AG04450 (cell line): ENCODE measurements at regions not wholly inside any gene's neighbourhood (a gene's known extent, or its start where the extent isn't known, plus 50 kb on each side); places are given as distances from the start of the nearest gene placed in this dataset.
"Not testable (repeated sequence)": the region's sequence is repeated elsewhere in the genome, so short reads cannot be mapped to it uniquely, and the experiment has no call there.

ENCODE experiments used
- CTCF ChIA-PET: fragments of 300-600, 350-600 bp; formaldehyde crosslinking; extraction: SDS; loops from one replicate; lab custom pipeline; 2022; ENCODE audit warnings: antibody characterized with exemption, inconsistent platforms; lab: Charles Lee
- POLR2A ChIA-PET: fragments of 350-600 bp; formaldehyde crosslinking; extraction: SDS; loops from one replicate; lab custom pipeline; 2021; ENCODE audit warnings: antibody characterized with exemption, inconsistent platforms; lab: Yijun Ruan, JAX
- DNase-seq: peaks from one replicate; pipeline ENCODE4 v3.0.0-alpha.2; 2011; ENCODE audit warnings: low read depth, low spot score
- H3K27ac ChIP-seq: one replicate; pipeline ENCODE4 v1.5.1; 2012; ENCODE audit warnings: low read depth, low read length, control low read depth
- H3K27me3 ChIP-seq: one replicate; pipeline ENCODE4 v1.6.0; 2012; ENCODE audit warnings: low read length; ENCODE audit not compliant: control insufficient read depth, insufficient read depth
- H3K4me3 ChIP-seq: 2 replicates; pipeline ENCODE4 v1.5.1; 2011; ENCODE audit warnings: mild to moderate bottlenecking, low read depth, low read length, control low read depth
- H3K9me3 ChIP-seq: 2 replicates; pipeline ENCODE4 v1.5.1; 2012; ENCODE audit warnings: low read length; ENCODE audit not compliant: control insufficient read depth, insufficient read depth
- TF ChIP-seq, protein P1 (sequence below): IDR thresholded peaks from 2 replicates; pipeline ENCODE4 v1.5.1; 2011; ENCODE audit warnings: low read depth, low read length, control low read depth, inconsistent platforms

DNA sequence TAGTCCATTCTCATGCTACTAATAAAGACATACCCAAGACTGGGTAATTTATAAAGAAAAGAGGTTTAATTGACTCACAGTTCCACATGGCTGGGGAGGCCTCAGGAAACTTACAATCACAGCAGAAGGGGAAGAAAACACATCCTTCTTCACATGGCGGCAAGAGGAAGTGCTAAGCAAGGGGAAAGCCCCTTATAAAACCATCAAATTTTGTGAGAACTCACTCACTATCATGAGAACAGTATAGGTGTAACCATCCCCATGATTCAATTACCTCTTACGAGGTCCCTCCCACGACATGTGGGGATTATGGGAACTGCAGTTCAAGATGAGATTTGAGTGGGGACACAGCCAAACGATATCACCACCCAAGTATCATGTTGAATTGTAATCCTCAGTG, 52.7 kb upstream of the FOXO6 start:
- H3K27ac ChIP-seq, H3K4me3 ChIP-seq, POLR2A ChIA-PET, H3K9me3 ChIP-seq, CTCF ChIA-PET, DNase-seq: not testable (repeated sequence)
- peaks cover 11% of the 10 kb centered on the region for H3K27me3 ChIP-seq

DNA sequence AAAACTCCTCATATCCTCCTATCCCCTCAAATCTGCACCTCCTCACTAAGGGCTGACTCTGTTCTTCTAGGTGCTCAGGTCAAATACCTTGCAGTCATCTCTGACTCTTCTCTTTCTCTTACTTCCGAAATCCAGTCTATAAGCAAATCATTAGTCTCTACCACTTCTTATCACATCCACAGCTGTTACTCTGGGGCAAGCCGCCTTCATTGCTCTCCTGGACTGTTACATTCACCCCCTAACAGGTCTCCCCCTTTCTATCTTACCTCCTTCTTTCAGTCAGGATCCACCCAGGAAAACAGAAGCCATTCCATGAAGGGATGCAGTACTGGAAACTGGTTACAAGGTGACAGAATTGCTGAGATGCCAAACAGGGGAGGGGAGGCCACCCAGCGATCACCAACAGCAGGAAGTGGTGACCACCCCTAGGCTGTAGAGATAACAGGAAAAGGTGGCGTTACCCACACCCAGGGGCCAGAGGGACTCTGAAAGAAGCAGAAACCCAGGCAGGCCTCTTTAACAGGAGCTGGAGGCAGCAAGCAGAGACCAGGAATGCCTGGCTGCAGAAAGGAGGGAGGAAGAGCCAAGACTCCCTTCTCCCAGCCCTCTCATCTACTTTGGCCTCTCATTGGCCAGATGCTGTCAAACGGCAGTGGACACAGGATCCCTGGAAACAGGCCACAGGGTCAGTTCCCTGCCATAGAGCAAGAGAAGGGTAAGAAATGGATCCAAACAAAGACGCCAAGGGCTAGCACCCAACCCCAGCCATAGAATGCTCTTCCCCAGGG, 55.5 kb upstream of the FOXO6 start:
- ChIA-PET CTCF (interaction anchor here (1.5 to 1.6 kb wide), 2 partner anchors 23 to 112 kb away, joined by 5 read pairs; no protein-coding TSS in a partner anchor), POLR2A (no interaction called here)
- DNase-seq, result no peak
- TF ChIP-seq, protein P1, sequence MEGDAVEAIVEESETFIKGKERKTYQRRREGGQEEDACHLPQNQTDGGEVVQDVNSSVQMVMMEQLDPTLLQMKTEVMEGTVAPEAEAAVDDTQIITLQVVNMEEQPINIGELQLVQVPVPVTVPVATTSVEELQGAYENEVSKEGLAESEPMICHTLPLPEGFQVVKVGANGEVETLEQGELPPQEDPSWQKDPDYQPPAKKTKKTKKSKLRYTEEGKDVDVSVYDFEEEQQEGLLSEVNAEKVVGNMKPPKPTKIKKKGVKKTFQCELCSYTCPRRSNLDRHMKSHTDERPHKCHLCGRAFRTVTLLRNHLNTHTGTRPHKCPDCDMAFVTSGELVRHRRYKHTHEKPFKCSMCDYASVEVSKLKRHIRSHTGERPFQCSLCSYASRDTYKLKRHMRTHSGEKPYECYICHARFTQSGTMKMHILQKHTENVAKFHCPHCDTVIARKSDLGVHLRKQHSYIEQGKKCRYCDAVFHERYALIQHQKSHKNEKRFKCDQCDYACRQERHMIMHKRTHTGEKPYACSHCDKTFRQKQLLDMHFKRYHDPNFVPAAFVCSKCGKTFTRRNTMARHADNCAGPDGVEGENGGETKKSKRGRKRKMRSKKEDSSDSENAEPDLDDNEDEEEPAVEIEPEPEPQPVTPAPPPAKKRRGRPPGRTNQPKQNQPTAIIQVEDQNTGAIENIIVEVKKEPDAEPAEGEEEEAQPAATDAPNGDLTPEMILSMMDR, result no peak
- H3K9me3 ChIP-seq, result no peaks in the 10 kb centered on the region
- peaks cover 20% of the 10 kb centered on the region for H3K27me3 ChIP-seq
- H3K4me3 ChIP-seq, result no peak overlapping the region
- no peak overlapping the region for H3K27ac ChIP-seq

DNA sequence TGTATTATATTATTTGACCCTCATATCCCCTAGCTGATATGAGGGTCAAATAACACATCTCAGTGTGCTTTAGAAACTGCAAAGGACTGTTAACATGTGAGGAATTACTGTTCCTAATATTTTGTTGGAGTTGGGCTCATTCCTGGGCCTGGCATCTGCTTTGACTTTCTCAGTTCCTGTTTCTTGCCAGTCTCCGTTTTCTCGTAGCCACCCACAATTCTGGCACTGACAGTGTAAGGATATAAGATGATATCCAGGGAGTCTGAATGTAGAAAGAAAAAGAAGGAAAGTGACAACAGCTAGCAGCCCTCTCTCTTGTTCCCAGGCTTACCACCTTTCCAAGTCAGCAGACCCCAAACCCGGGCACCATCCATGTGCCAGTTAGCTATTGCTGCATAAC, 54.4 kb upstream of the SCMH1 start:
- no peak overlapping the region for H3K4me3 ChIP-seq
- H3K27ac ChIP-seq, result no peak overlapping the region
- TF ChIP-seq, protein P1, result no peak
- H3K27me3 ChIP-seq, result peaks cover 21% of the 10 kb centered on the region
- POLR2A ChIA-PET, result no interaction called here
- CTCF ChIA-PET, result interaction anchor here (0.9 kb wide), 1 partner anchor 14 kb away, joined by 4 read pairs; no protein-coding TSS in a partner anchor
- DNase-seq, result no peak
- no peaks in the 10 kb centered on the region for H3K9me3 ChIP-seq

DNA sequence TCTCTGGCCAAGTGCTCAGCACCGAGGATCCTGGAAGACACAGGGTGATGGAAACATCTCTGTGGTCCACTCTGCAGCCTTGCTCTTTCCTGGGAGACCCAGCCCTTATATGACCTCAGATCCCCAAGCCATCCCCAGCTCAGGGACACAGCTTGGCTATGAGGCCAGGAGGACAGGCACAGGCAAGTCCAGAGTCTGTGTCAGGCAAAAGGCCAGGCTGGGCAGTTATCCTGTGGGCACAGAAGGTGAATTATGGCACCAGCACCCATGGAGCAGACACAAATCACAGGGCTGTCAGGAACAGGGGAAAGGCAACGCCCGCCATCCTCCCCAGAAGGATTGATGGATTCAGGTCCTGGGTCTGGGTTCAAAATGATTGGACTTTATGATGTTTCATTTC, 52.1 kb upstream of the SCMH1 start:
- no peak for DNase-seq
- Histone ChIP-seq H3K9me3 (no peaks in the 10 kb centered on the region), H3K27me3 (peaks cover 38% of the 10 kb centered on the region), H3K4me3 (no peak overlapping the region), H3K27ac (no peak overlapping the region)
- POLR2A ChIA-PET, result no interaction called here
- TF ChIP-seq, protein P1, result no peak
- CTCF ChIA-PET, result interaction anchor here (1.6 kb wide), 1 partner anchor 12 kb away, joined by 5 read pairs; no protein-coding TSS in a partner anchor

DNA sequence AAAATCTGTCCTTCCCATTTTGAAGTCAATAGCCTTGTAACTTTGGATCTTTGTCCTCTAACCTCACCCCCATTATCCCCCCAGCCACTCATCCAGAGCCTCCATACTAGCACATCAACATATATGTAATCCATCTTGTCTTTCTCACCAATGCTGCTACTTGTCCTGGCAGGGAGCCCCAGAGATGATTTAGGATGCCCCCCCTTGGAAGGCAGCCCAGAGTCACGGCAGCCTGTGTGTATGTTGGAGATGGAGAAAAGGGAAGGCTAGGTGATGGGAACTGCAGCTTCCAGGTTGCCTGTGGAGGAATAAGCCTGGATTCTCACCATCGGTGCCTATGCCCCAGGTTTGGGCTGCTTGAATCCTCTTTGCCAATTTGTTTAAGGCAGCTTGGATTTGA, 51.7 kb upstream of the SCMH1 start:
- POLR2A ChIA-PET, result no interaction called here
- CTCF ChIA-PET, result interaction anchor here (1.6 kb wide), 1 partner anchor 11 kb away, joined by 5 read pairs; no protein-coding TSS in a partner anchor
- Histone ChIP-seq H3K9me3 (no peaks in the 10 kb centered on the region), H3K27ac (no peak overlapping the region), H3K27me3 (peaks cover 38% of the 10 kb centered on the region), H3K4me3 (no peak overlapping the region)
- DNase-seq, result no peak
- TF ChIP-seq, protein P1, result no peak
